Activated CD4-positive, alpha-beta T cell treated with anti-CD3 and anti-CD28 coated beads, Interleukin-2, Interleukin-4, amounts not matched to agents 100 ng/mL and 50 ng/mL, durations not matched to agents 16 hours and 8 hours (primary cell): ENCODE measurements at regions not wholly inside any gene's neighbourhood (a gene's known extent, or its start where the extent isn't known, plus 50 kb on each side); places are given as distances from the start of the nearest gene placed in this dataset.
"Not testable (repeated sequence)": the region's sequence is repeated elsewhere in the genome, so short reads cannot be mapped to it uniquely, and the experiment has no call there.

Source experiments
- DNase-seq: peaks from one replicate; pipeline ENCODE4 v3.0.0-alpha.2; 2020; ENCODE audit warnings: low spot score

DNA sequence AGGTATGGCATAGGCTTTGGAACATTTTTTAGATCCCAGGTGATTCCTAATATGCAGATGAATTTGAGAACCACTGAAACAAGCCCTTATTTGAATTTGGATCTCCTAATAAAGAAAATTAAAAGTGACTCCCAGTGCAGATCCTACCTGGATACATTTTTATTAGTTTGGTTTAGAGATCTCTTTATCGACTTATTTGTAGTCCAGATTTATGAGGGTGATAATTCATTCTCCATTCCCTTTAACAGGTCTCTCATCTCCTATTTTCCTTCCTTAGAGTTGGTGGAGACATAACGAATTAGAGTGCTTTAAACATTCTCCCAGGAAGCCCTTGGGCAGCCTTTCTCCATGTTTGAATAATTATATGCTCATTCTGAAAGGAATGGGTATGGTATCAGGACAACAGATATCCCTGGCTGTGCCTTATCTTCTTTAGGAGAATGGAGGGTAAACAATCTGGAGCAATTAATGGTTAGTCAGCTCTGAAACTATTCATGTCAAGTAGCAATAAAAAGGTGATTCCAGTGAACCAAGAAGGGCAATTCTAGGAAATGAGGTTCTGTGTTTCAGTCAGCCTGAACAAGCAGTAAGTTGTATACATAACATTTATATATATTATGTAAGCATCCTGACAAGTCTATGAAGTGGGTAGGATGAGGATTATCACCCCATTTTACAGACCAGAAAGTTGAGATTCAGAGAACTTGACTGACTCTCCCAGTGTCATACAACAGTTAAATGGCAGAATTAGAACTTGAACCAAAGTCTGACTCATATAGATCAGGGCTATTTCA, 53.9 kb upstream of the RCE1 start:
- peak; percentile 5 for DNase-seq

DNA sequence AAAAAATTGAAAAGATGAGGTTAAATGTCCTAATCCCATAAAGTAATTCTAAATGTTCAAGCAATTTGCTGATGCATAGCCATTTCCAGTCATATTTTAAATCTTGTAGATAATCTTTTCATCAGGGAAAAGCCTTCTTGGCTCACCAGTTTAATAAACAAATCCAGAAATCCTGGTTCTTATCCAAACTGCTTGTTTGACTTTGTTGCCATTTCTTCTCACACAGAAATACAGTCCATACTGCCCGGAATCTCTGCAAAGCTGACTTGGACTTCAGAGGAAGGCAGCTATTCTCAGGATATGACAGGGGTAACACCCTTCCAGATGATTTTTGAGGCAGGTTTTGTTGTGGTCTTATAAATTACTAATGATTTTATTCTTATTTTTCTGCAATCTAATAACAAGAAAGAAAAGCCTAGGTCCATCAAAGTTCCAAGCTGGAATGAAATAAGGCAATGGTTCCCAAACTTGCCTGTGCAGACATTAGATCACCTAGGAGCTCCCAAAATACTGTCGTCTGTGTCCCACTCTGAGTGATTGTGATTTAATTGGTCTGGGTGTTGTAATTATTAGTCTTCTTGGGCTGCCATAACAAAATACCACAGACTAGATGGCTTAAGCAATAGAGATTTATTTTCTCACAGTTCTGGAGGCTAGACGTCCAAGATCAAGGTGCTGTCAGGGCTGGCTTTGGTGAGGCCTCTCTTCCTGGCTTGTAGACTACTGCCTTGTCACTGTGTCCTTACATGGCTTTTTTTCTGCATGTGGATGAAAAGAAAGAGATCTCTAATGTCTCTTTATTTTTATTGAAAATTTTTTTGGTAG, 55.1 kb upstream of the RCE1 start:
- DNase-seq = no peak

- DNase-seq = no peak
These were observed 55.6 kb upstream of the SPTBN2 start for GRCh38 chr11:66784575-66784974.

- DNase-seq = no peak
These were observed 53.7 kb upstream of the SPTBN2 start for GRCh38 chr11:66782726-66783125.

- not testable (repeated sequence) for DNase-seq
These were observed 50.6 kb upstream of the SPTBN2 start for GRCh38 chr11:66779651-66780050.
